ENCODE measurements at regions not wholly inside any gene's neighbourhood (a gene's known extent, or its start where the extent isn't known, plus 50 kb on each side); places are given as distances from the start of the nearest gene placed in this dataset.
"Not testable (repeated sequence)": the region's sequence is repeated elsewhere in the genome, so short reads cannot be mapped to it uniquely, and the experiment has no call there.

DNA sequence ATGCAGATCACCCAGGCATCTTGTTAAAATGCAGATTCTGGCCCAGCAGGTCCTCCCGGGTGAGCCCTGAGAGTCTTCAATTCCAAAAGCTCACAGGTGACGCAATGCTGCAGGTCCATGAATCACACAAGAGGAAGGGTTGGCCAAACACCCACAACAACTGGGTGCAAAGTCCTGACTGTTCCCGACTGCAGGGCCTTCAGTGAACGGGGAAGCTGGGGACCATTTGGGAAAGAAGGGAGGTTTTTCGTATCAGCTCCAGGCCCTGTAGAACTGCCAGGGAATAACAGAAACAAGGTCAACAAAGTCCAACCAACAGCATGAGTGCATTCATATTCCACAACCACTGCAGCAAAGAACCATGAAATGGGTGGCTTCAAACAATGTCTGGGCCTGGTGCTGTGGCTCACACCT, 106.1 kb upstream of the ROPN1B start:
- H3K4me3 ChIP-seq (ENCODE audit: low read length) = not testable (repeated sequence)

DNA sequence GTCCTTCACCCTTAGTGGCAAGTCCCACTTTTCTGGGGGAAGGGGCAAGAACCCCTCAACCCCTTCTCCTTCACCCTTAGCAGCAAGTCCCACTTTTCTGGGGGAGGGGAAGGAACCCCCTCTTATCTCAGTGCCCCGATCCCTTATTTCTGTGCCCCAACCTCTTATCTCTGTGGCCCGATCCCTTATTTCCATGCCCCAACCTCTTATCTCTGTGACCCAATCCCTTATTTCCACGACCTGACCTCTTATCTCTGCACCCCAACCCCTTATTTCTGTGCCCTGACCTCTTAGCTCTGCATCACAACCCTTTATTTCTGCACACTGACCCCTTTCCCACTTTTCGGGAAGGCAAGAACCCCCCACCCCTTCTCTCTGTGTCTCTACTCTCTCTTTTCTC, 104.4 kb upstream of the ROPN1B start:
- H3K4me3 ChIP-seq (ENCODE audit: low read length) = not testable (repeated sequence)

DNA sequence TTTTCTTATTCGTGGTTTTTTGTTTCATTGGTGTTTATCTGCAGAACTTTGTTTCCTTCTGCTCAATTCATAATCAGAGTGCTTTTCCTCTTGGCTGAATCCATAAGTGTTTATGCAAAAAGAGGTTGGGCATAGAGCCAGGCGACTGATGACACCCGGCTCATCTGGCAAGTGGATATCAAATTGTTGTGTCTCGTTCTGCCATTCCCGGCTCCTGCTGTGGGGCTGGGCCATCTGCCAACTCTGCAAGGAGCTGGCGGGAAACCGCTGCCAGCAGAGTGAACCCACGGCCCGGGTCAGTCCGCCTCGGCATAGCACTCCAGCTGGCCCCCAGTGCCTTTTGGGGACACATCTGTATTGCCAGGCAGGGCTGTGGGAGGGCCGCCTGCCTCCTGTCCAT, 83.0 kb upstream of the ROPN1B start:
- not testable (repeated sequence) for H3K4me3 ChIP-seq (ENCODE audit: low read length)

DNA sequence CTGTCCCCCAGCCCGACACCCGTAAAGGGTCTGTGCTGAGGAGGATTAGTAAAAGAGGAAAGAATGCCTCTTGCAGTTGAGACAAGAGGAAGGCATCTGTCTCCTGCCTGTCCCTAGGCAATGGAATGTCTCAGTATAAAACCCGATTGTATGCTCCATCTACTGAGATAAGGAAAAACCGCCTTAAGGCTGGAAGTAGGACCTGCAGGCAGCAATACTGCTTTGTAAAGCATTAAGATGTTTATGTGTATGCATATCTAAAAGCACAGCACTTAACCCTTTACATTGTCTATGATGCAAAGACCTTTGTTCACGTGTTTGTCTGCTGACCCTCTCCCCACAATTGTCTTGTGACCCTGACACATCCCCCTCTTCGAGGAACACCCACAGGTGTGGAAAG, 69.8 kb upstream of the ROPN1B start:
- not testable (repeated sequence) for H3K4me3 ChIP-seq (ENCODE audit: low read length)

DNA sequence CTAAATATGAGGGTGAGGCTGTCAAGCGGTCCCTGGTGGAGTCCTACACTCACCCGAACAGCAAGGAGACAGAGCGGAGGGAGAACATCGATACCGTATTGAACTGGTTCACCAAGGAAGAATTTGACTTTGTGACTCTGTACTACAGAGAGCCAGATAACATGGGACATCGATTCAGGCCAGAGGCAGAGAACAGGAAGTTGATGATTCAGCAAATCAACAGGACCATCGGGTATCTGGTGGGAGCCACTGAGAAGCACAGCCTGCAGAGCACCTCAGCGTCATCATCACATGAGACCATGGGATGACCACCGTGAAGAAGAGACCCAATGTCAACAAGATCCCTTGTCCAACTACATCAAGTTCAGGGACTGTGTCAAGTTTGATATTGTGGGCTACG, 67.5 kb upstream of the ROPN1B start:
- H3K4me3 ChIP-seq (ENCODE audit: low read length) = not testable (repeated sequence)

DNA sequence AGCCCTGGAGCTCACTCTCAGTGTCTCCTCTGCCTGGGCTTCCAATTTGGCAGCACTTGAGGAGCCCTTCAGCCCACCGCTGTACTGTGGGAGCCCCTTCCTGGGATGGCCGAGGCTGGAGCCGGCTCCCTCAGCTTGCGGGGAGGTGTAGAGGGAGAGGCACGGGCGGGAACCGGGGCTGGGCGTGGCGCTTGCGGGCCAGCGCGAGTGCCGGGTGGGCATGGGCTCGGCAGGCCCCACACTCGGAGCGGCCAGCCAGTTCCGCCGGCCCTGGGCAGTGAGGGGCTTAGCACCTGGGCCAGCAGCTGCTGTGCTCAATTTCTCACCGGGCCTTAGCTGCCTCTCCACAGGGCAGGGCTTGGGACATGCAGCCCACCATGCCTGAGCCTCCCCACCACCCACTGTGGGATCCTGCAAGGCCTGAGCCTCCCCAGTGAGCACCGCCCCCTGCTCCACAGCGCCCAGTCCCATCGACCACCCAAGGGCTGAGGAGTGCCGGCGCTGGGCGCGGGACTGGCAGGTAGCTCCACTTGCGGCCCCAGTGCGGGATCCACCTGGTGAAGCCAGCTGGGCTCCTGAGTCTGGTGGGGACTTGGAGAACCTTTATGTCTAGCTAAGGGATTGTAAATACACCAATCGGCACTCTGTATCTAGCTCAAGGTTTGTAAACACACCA, 65.1 kb upstream of the ROPN1B start:
- H3K4me3 ChIP-seq (ENCODE audit: low read length) = not testable (repeated sequence)

DNA sequence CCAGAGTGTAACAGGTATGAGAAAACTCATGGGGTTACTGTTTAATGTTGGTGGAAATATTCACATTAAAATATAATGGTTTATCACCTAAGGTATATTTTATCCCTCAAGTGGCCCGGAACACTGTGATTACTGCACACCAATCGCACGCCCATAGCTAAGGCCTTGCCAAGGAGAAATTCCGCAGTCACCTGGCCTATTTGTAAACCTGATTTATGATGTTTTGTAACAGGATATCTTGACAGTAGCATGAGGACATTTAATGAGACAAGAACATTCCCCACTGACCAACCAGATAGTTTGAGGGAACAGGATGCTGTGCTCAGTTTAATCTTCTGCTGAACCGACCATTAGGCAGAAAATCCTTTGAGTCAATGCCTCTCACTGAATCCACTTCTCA, 61.7 kb upstream of the ROPN1B start:
- H3K4me3 ChIP-seq (ENCODE audit: low read length) = not testable (repeated sequence)

DNA sequence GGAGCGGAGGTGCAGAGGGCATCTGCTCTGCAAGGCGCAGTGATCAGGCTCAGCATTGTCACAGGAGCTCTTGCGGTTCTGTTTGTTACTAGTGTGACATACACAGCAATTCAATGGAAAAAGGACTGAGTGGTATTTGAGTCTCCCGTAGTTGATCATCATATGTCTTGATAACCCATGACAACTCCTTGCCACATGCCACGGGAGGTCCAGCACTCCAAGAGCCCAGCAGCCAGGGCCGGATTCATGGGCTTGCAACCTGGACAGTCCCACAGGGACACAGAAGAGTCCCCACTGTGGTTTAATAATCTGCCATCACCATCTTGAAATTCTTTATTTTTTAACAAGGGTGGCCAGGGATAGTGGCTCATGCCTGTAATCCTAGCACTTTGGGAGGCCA, 58.1 kb upstream of the ROPN1B start:
- not testable (repeated sequence) for H3K4me3 ChIP-seq (ENCODE audit: low read length)

DNA sequence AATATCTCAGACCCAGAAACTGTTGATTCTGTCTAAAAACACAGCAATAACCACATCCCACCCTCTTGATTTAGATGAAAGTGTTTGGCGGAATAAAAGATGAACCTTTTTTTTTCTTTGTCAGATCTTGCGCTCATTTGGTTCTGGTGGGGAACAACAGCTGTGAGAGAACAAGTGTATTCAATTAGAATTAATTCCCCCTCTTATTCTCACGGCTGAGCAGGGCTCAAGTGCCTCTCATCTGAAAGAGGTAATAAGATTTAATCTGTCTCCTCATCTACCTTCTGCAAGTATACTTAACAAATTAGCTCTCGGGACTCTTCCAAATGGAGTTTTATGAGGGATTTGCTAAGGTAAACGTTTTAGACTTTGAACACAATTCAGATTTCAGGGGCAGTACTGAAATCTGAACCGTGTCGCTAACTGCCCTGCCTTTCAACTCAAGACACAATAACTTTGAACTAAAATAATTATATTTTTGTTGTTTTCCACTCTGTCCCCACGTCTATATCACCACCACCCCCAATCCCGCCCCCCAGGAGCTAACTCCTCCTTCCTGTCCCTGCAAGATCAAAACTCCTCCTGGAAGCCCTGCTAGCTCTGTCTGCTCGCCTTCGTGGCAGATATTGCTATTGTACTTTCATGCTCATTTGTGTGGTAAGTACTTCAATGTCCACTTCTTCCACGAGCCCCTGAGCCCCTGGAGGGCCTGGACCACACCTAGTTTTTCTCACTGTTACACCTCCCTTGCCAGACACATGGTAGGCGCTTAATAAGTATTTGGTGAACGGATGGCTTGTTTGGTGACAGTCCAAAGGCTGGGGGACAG, 54.2 kb upstream of the ROPN1B start:
- H3K4me3 ChIP-seq (ENCODE audit: low read length) = peak overlapping the region; percentile 65; the same call in 1 of the 2 replicates

DNA sequence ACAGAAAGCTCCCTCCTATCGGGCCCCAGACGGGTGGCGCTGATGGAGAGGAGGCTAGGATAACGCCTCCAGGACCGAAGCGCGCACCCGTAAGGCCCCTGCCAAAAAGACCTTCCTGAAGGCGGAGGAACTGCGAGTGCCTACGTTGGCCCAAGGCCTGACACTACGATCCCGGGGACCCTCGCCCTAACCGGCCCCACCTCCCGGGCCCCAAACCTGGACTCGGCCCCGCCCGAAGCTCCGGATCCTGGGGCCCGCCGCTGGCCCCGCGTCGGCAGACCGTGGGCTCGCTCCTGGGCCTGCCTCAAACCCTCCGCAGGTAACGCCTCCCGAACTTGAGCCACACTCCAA, 53.6 kb upstream of the ROPN1B start:
- H3K4me3 ChIP-seq (ENCODE audit: low read length) = peak overlapping the region; percentile 65; the same call in 1 of the 2 replicates

DNA sequence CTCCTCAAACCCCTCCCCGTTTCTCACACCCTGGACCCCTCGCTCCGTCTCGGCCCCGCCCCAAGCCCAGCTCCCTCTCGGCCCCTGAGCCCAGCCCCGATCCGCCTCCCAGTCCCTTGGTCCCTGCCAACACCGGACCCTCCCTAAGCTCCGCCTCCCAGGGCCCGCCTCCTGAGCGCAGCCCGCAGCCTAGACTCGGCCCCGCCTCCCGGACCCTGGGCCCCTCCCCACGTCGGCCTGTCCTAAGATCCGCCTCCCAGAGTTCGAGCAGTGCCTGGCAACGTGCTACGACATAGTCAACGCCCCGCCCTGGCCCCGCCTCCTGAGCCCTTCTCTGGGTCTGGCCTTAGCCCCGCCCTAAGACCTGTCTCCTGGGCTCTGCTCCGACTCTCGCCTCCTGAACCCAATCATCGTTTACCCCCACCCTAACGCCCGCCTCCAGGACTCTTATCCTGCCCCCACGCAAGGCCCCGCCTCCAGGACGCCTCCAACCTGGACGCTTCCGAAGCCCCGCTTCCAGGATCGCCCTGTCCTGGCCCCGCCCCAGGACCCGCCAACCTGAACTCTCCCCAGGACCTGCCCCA, 53.1 kb upstream of the ROPN1B start:
- peak overlapping the region; percentile 65; the same call in 1 of the 2 replicates for H3K4me3 ChIP-seq (ENCODE audit: low read length)

DNA sequence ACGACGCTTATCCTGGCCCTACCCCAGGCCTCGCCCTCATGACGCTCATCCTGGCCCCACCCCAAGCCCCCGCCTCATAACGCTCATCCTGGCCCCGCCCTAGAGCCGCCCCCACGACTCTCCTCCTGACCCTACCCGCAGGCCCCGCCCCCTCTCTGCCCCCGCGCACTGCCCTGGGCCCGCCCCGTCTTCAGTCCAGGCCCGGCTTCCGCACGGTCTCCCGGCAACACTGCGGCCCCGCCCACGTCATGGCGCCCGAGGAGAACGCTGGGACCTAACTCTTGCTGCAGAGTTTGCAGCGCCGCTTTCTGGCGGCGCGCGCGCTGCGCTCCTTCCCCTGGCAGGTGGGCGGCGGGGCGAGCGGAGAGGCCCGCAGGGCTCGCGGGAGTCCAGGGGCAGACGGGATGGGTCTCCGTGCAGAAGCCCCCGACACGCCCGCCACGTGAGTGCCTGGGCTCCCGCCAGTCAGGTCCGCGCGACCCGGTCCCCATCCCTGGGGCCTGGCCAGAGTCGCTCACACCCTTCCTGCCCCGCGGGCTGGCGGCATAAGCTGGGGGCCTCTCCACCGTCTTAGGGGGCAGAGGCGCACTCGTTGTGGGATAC, 52.5 kb upstream of the ROPN1B start:
- peak overlapping the region; percentile 83 for H3K4me3 ChIP-seq (ENCODE audit: low read length)
- TF ChIP-seq ZNF274 (IDR thresholded peaks at IDR 0.05; ENCODE audit: low read depth, low read length) = no peak

DNA sequence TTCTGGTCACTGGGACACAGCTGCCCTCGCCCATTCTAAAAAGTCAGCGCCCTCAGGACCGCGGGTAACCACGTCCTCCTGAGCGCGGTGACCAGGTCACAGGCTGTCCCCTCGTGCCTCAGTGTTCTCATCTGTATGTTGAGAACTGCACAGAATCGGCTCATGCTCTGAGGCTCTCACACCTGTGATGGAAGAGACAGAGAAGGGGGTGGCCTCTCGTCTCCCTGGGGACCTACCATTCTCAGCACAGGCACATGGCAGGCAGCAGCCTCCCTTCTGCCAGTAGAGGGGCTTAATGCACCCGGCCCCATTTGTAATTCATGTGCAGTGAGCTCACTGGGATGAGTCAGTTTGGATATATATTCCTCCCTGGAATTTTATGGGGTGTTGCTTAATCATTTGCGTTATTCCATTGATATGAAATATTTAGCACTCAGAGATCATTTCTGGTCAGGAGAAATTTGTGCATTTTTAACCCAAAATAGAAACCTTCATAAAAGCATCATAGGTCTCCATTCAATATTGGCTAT, 51.9 kb upstream of the ROPN1B start:
- peak overlapping the region; percentile 83 for H3K4me3 ChIP-seq (ENCODE audit: low read length)

DNA sequence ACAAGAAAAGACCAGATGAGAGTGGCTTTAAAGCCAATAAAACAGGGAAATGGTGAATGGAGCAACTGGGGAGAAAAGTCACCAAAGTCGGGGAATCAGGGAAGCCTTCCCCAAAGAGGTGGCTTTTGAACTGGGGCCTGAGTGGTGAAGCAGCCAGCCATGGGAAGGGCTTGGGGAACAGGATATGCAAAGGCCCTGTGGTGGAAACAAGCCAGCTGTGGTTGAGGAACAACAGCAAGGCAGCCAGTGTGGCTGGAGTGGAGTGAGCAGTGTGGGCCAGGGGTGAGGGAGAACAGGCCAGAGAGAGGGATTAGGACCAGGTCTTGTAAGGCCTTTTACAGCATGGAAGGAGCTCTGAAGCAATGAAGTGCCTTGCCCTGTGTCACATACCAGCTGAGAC, 51.0 kb upstream of the ROPN1B start:
- H3K4me3 ChIP-seq (ENCODE audit: low read length) = not testable (repeated sequence)

DNA sequence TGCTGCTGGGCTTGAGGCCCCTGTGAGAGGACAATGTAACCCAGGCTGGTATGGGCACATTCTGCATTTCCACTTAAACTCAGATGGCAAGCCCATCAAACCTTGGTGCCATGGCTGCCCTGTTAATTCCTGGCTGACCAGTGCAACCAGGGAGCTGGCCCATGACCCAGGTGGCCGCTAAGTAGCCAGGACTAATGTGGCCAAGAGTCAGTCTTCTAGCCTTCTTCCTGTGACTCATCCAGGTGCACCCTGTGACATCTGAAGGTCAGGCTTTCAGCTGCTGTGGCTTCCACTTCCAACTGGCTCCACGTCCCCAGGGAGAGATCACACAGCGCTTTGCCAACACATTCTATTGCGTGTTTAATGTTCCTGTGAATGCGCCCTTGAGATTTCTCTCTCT, 50.5 kb upstream of the ROPN1B start:
- not testable (repeated sequence) for H3K4me3 ChIP-seq (ENCODE audit: low read length)

DNA sequence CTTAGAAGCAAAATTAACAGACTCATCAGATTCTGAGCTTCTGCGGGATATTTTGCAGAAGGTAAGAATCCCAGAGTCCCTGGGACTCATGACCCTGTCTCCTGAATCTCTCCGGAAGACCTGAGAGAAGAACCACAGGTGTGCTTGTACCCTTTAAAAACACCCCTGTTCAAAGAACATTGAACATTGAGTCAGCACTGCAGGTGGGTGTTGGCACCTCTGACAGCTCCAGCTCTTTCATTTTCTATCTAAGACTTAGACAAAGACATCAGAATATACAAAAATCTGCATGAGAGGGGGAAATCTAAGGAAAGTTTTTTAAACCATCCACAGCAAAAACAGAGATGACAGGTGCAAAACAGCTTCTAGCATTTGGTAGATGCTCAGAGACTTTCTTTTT, 50.1 kb upstream of the ROPN1B start:
- H3K4me3 ChIP-seq (ENCODE audit: low read length) = not testable (repeated sequence)

All from GM08714 (cell line).